H1 (cell line): ENCODE measurements at regions not wholly inside any gene's neighbourhood (a gene's known extent, or its start where the extent isn't known, plus 50 kb on each side); places are given as distances from the start of the nearest gene placed in this dataset.

ENCODE experiments used
- BACH1 ChIP-seq: IDR thresholded peaks from 2 replicates; pipeline ENCODE4 v1.6.1; 2012; ENCODE audit warnings: low read length, improper control_type of control experiment
- BCL11A ChIP-seq, 2 experiments: IDR thresholded peaks; one replicate each; pipeline ENCODE4 v1.6.1; 2011; ENCODE audit warnings: low read depth in 2 of 2, low read length in 2 of 2, mild to moderate bottlenecking in 2 of 2
- CHD1 ChIP-seq: IDR thresholded peaks from 2 replicates; pipeline ENCODE4 v1.6.1; 2012; ENCODE audit warnings: low read depth, low read length, improper control_type of control experiment
- CHD2 ChIP-seq: IDR thresholded peaks from 2 replicates; pipeline ENCODE4 v1.6.1; 2012; ENCODE audit warnings: low read length, improper control_type of control experiment
- CHD7 ChIP-seq: fragments of 300-600 bp; sonication (generic); IDR thresholded peaks from 2 replicates; pipeline ENCODE4 v1.7.1; 2012; ENCODE audit warnings: low read length, moderate library complexity, mild to moderate bottlenecking, inconsistent platforms; ENCODE audit not compliant: insufficient replicate concordance
- EZH2 ChIP-seq: fragments of 200-600 bp; sonication (generic); IDR thresholded peaks from 2 replicates; pipeline ENCODE4 v1.7.1; 2012; ENCODE audit warnings: low read depth, mild to moderate bottlenecking, moderate library complexity, low read length, inconsistent platforms; ENCODE audit not compliant: severe bottlenecking
- FOSL1 ChIP-seq: IDR thresholded peaks from 2 replicates; pipeline ENCODE4 v1.6.1; 2011; ENCODE audit warnings: mild to moderate bottlenecking, low read depth, low read length, moderate library complexity; ENCODE audit not compliant: insufficient read depth
- HDAC2 ChIP-seq, 2 experiments: fragments of 300-600 bp in 1 of 2; sonication (generic) in 1 of 2; IDR thresholded peaks; 2 replicates each; pipeline ENCODE4 v1.6.1; 2011 to 2012; ENCODE audit warnings: low read depth in 2 of 2, low read length in 2 of 2, mild to moderate bottlenecking in 2 of 2, moderate library complexity in 2 of 2, borderline replicate concordance in 1 of 2, inconsistent platforms in 1 of 2
- KDM1A ChIP-seq: fragments of 200-600, 300-600 bp; sonication (generic); IDR thresholded peaks from 2 replicates; pipeline ENCODE4 v1.7.1; 2016; ENCODE audit warnings: mild to moderate bottlenecking, low read length, borderline replicate concordance
- NRF1 ChIP-seq: IDR thresholded peaks from 2 replicates; pipeline ENCODE4 v1.6.1; 2011; ENCODE audit warnings: mild to moderate bottlenecking, low read depth, low read length, improper control_type of control experiment
- RXRA ChIP-seq: IDR thresholded peaks from 2 replicates; pipeline ENCODE4 v1.6.1; 2011; ENCODE audit warnings: low read depth, mild to moderate bottlenecking, low read length, moderate library complexity; ENCODE audit not compliant: insufficient read depth
- TEAD4 ChIP-seq: IDR thresholded peaks from 2 replicates; pipeline ENCODE4 v1.6.1; 2012; ENCODE audit warnings: low read depth, low read length, inconsistent platforms, mixed read lengths

GRCh38 chr5:23450187-23450586 is 57.2 kb upstream of the PRDM9 start (continued):
- no peak for TF ChIP-seq CHD7
- no peak for TF ChIP-seq HDAC2 (IDR thresholded peaks at IDR 0.05; ENCODE audit: borderline replicate concordance in 1 of 2, low read depth in 2 of 2, low read length in 2 of 2)
- TF ChIP-seq CHD1: no peak
- TF ChIP-seq FOSL1: no peak
- no peak for TF ChIP-seq TEAD4
- no peak for TF ChIP-seq BACH1
- no peak for TF ChIP-seq CHD2
- TF ChIP-seq BCL11A (IDR thresholded peaks at IDR 0.05; ENCODE audit: low read depth in 2 of 2, low read length in 2 of 2): no peak
- no peak for TF ChIP-seq RXRA
- TF ChIP-seq EZH2: no peak
- no peak for TF ChIP-seq KDM1A
- no peak for TF ChIP-seq NRF1
